Colonic mucosa (tissue), 4 donors: ENCODE measurements at regions not wholly inside any gene's neighbourhood (a gene's known extent, or its start where the extent isn't known, plus 50 kb on each side); places are given as distances from the start of the nearest gene placed in this dataset.
A peak's percentile ranks its signal among the peaks of the same experiment; 100 is the strongest.
"Not testable (repeated sequence)": the region's sequence is repeated elsewhere in the genome, so short reads cannot be mapped to it uniquely, and the experiment has no call there.

Experiments used
- DNase-seq: peaks from one replicate; pipeline ENCODE4 v3.0.0-alpha.2; 2020
- H3K27ac ChIP-seq: fragments of 200-600 bp; one replicate; pipeline ENCODE4 v1.8.0; 2021
- H3K27me3 ChIP-seq: fragments of 200-600 bp; one replicate; pipeline ENCODE4 v1.8.0; 2021
- H3K36me3 ChIP-seq: fragments of 200-600 bp; one replicate; pipeline ENCODE4 v1.8.0; 2021
- H3K4me1 ChIP-seq: fragments of 200-600 bp; one replicate; pipeline ENCODE4 v1.8.0; 2021; ENCODE audit warnings: mild to moderate bottlenecking
- H3K4me3 ChIP-seq: fragments of 200-600 bp; one replicate; pipeline ENCODE4 v1.8.0; 2021
- H3K9ac ChIP-seq, 2 donors: one replicate each; pipeline ENCODE4 v1.7.0; 2013; ENCODE audit warnings: control low read depth in 2 of 2, low read depth in 2 of 2, low read length in 2 of 2
- H3K9me3 ChIP-seq: fragments of 200-600 bp; one replicate; pipeline ENCODE4 v1.8.0; 2021
- intact Hi-C: fragments of 100-400 bp; cut with DNase I; formaldehyde crosslinking; loops from one replicate; pipeline ENCODE4 v1.14.1; 2022
- TF ChIP-seq, protein P1 (sequence below): fragments of 200-600 bp; IDR thresholded peaks from one replicate; pipeline ENCODE4 v1.8.0; 2022; ENCODE audit warnings: antibody characterized with exemption, mild to moderate bottlenecking
- donor health status: healthy.
- donor health status: DM: no; HTN: no; CAD: no.
- donor health status: DM: no; HTN: no; CAD: no.

DNA sequence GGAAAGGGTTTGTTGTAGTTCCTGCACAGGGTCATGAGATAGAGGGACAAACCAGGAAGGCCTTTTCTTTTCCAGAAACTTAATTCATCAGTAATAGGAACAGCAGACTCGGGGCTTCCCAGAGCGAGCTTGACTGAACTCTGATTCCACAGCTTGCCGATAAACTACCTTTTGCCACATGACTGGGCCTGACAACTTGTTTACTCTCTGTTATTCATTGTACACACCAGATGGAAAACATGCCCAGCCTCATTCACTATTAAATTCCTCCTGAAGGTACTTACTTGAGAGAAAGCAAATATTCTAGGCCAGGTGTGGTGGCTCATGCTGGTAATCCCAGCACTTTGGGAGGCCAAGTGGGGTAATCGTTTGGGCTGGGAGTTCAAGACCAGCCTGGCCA lies 77.1 kb upstream of the FGFR2 start:
- intact Hi-C loops, result no loop called here
- H3K27ac ChIP-seq, result no peak overlapping the region

DNA sequence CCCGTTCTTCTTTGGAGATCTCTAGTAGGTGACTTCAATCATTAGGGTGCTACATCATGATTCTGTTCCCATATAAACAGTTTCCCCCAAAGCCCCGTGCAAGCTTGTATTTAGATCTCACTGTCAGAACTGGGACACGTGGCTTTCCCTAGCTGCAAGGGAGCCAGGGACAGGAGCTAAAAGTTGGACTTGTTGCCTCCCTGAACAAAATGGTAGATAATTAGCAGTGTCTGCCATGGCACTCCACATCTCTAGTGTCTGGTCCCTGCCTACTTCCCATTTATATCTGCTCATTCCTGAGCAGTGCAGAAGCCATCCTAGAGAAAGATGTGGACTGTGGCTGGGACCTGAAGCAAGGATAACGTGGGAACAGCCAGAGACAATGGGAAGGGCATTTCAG lies 76.6 kb upstream of the FGFR2 start:
- TF ChIP-seq, protein P1, sequence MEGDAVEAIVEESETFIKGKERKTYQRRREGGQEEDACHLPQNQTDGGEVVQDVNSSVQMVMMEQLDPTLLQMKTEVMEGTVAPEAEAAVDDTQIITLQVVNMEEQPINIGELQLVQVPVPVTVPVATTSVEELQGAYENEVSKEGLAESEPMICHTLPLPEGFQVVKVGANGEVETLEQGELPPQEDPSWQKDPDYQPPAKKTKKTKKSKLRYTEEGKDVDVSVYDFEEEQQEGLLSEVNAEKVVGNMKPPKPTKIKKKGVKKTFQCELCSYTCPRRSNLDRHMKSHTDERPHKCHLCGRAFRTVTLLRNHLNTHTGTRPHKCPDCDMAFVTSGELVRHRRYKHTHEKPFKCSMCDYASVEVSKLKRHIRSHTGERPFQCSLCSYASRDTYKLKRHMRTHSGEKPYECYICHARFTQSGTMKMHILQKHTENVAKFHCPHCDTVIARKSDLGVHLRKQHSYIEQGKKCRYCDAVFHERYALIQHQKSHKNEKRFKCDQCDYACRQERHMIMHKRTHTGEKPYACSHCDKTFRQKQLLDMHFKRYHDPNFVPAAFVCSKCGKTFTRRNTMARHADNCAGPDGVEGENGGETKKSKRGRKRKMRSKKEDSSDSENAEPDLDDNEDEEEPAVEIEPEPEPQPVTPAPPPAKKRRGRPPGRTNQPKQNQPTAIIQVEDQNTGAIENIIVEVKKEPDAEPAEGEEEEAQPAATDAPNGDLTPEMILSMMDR, result no peak
- Histone ChIP-seq H3K4me1 (no peaks in the 10 kb centered on the region), H3K27me3 (no peaks in the 10 kb centered on the region), H3K36me3 (no peaks in the 10 kb centered on the region), H3K4me3 (no peak overlapping the region), H3K27ac (no peak overlapping the region), H3K9me3 (no peaks in the 10 kb centered on the region), H3K9ac (no peak overlapping the region)
- intact Hi-C loops, result no loop called here
- DNase-seq, result no peak

More for the DNA sequence above, 77.1 kb upstream of the FGFR2 start:
- no peaks in the 10 kb centered on the region for H3K36me3 ChIP-seq
- H3K4me1 ChIP-seq, result no peaks in the 10 kb centered on the region
- no peak for DNase-seq
- TF ChIP-seq, protein P1, result no peak
- H3K9me3 ChIP-seq, result no peaks in the 10 kb centered on the region
- no peak overlapping the region for H3K9ac ChIP-seq
- no peak overlapping the region for H3K4me3 ChIP-seq
- H3K27me3 ChIP-seq, result no peaks in the 10 kb centered on the region

DNA sequence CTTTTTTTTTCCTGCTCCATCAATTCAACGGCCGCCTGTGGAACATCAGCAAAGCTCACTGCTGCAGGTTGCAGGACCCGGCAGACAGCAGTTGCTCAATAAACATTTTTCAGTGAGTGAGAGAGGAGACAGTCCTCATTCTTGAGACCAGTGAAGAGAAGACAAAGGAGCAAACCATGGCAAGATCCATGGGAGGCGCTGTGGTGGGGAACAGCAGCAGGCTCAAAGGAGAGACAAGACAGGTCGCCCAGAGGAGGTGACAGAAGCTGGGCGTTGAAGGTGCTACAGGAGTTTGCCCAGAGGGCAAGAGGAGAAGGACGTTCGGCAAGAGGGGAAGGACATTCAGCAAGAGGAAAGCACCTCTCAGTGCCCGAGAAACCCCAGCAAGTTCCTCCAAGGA lies 74.5 kb upstream of the FGFR2 start:
- intact Hi-C loops, result no loop called here
- Histone ChIP-seq H3K4me3 (no peak overlapping the region), H3K36me3 (no peaks in the 10 kb centered on the region), H3K27me3 (no peaks in the 10 kb centered on the region), H3K4me1 (no peaks in the 10 kb centered on the region), H3K27ac (no peak overlapping the region), H3K9me3 (no peaks in the 10 kb centered on the region), H3K9ac (no peak overlapping the region)
- DNase-seq, result no peak
- TF ChIP-seq, protein P1, result no peak

DNA sequence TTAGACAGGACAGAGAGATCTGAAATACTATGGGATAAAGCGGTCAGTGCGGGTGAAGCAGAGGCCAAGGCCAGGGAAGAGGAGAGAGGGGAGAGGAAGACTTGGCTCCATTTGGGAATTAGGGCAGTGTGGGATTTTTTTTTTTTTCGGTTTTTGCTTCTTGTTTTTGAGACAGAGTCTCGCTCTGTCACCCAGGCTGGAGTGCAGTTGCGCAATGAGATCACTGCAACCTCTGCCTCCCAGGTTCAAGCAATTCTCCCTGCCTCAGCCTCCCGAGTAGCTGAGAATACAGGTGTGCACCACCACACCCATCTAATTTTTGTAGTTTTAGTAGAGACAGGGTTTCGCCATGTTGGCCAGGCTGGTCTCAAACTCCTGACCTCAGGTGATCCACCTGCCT lies 71.6 kb upstream of the FGFR2 start:
- intact Hi-C loops, DNase-seq, H3K27me3 ChIP-seq, H3K9ac ChIP-seq, H3K27ac ChIP-seq, H3K4me3 ChIP-seq, H3K36me3 ChIP-seq, H3K9me3 ChIP-seq, H3K4me1 ChIP-seq: not testable (repeated sequence)

DNA sequence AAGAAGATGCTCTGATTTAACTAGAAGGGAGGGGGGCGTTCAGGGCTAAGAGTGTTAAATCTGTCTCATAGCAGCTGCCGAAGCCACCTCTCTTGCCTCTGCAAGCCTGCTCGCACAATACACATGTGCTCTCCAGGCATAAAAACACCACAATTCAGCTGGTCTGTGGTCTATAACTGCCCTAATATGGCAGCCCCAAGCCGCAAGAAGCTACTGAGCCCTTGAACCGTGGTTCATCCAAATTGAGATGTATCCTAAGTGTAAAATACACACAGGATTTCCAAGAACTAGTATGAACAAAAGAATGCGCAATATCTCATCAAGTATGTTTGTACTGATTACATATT lies 70.8 kb upstream of the FGFR2 start:
- TF ChIP-seq, protein P1, result no peak
- no peaks in the 10 kb centered on the region for H3K27me3 ChIP-seq
- no peak overlapping the region for H3K9ac ChIP-seq
- DNase-seq, result no peak
- H3K9me3 ChIP-seq, result no peaks in the 10 kb centered on the region
- H3K4me3 ChIP-seq, result no peak overlapping the region
- intact Hi-C loops, result no loop called here
- H3K27ac ChIP-seq, result no peak overlapping the region
- no peaks in the 10 kb centered on the region for H3K4me1 ChIP-seq
- H3K36me3 ChIP-seq, result no peaks in the 10 kb centered on the region

DNA sequence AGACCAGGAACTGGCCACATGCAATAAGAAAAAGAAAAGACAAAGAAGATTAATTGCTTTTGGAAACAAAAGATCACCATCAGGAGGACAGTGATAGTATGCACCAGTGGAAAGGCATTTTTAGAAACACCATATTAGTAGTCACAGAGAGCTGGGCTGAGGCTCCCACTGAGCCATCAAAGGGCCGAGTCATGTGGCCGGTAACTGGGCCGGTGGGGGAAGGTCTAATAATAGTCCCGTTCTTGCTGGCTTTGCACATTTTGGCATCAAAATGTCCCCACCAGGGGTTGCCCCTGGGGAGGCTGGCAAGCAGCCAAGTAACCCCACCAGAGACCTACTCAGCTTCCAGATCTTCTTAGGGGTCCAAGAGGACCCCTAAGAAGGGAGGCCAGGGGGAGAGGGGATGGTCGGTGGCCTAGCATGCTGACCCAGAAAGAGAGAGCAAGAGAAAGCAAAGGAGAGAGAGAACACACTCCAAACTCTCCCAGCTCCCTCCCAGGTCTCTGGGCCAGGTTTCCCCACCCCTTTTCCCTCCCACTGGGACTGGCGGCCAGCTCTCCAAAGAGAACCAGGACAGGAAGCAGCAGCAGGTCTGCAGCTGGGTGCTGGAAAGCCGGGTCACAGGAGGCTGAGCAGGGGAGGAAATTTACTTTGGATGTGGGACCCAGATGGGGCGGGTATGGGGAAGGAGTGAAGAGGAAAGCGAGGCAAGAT lies 70.2 kb upstream of the FGFR2 start:
- H3K4me1 ChIP-seq, result no peaks in the 10 kb centered on the region
- intact Hi-C loops, result no loop called here
- H3K36me3 ChIP-seq, result no peaks in the 10 kb centered on the region
- TF ChIP-seq, protein P1, result no peak
- no peaks in the 10 kb centered on the region for H3K9me3 ChIP-seq
- no peaks in the 10 kb centered on the region for H3K27me3 ChIP-seq
- H3K9ac ChIP-seq, result no peak overlapping the region
- DNase-seq, result peak; percentile 24
- no peak overlapping the region for H3K4me3 ChIP-seq
- no peak overlapping the region for H3K27ac ChIP-seq
